Hepatocyte (in vitro differentiated cells): ENCODE measurements at regions not wholly inside any gene's neighbourhood (a gene's known extent, or its start where the extent isn't known, plus 50 kb on each side); places are given as distances from the start of the nearest gene placed in this dataset.

Experiments
- DNase-seq: peaks from one replicate; pipeline ENCODE4 v3.0.0-alpha.2; 2016; ENCODE audit warnings: low spot score
- H2AFZ ChIP-seq: fragments of 200-600 bp; sonication (generic); 2 replicates; pipeline ENCODE4 v1.6.0; 2016; ENCODE audit warnings: antibody characterized with exemption, mild to moderate bottlenecking
- H3K27ac ChIP-seq: fragments of 200-600 bp; sonication (generic); 2 replicates; pipeline ENCODE4 v1.5.1; 2016; ENCODE audit warnings: mild to moderate bottlenecking
- H3K27me3 ChIP-seq: fragments of 200-600 bp; sonication (generic); 2 replicates; pipeline ENCODE4 v1.6.1; 2016
- H3K36me3 ChIP-seq: fragments of 200-600 bp; sonication (generic); replicated peaks from 2 replicates; pipeline ENCODE4 v1.5.1; 2016; ENCODE audit warnings: low read depth; ENCODE audit not compliant: insufficient read depth
- H3K4me1 ChIP-seq: fragments of 200-600 bp; sonication (generic); 2 replicates; pipeline ENCODE4 v1.5.1; 2016; ENCODE audit warnings: mild to moderate bottlenecking, moderate library complexity; ENCODE audit not compliant: insufficient read depth
- H3K4me2 ChIP-seq: fragments of 200-600 bp; sonication (generic); 2 replicates; pipeline ENCODE4 v1.6.0; 2016
- H3K4me3 ChIP-seq: fragments of 200-600 bp; sonication (generic); 2 replicates; pipeline ENCODE4 v1.5.1; 2016; ENCODE audit warnings: mild to moderate bottlenecking
- H3K79me2 ChIP-seq: fragments of 200-600 bp; sonication (generic); 2 replicates; pipeline ENCODE4 v1.6.0; 2017; ENCODE audit warnings: mild to moderate bottlenecking
- H3K9me2 ChIP-seq: fragments of 200-600 bp; sonication (generic); replicated peaks from 2 replicates; pipeline ENCODE4 v1.6.0; 2017; ENCODE audit warnings: mild to moderate bottlenecking; ENCODE audit not compliant: insufficient read depth
- H3K9me3 ChIP-seq: fragments of 200-600 bp; sonication (generic); 2 replicates; pipeline ENCODE4 v1.5.1; 2016; ENCODE audit warnings: low read depth, mild to moderate bottlenecking
- H4K20me1 ChIP-seq: fragments of 200-600 bp; sonication (generic); 2 replicates; pipeline ENCODE4 v1.6.0; 2016; ENCODE audit warnings: mild to moderate bottlenecking; ENCODE audit not compliant: insufficient read depth, poor library complexity, severe bottlenecking
- EZH2 ChIP-seq: fragments of 200-600 bp; sonication (generic); IDR thresholded peaks from 2 replicates; pipeline ENCODE4 v1.6.1; 2016; ENCODE audit warnings: antibody characterized with exemption, mild to moderate bottlenecking, borderline replicate concordance
- EZH2phosphoT487 ChIP-seq: fragments of 200-600 bp; sonication (generic); IDR thresholded peaks from one replicate; pipeline ENCODE4 v1.6.1; 2018; ENCODE audit warnings: antibody characterized with exemption, mild to moderate bottlenecking, low read depth, moderate library complexity; ENCODE audit not compliant: unreplicated experiment, severe bottlenecking
- WGBS: methylation state at CpG from one replicate; pipeline ENCODE4 v1.1.6; 2016; ENCODE audit warnings: low lambda C conversion rate; ENCODE audit errors: missing lambda C conversion rate; 5-methylcytosine and 5-hydroxymethylcytosine counted together
- TF ChIP-seq, protein P1 (sequence below): fragments of 200-600 bp; sonication (generic); IDR thresholded peaks from 2 replicates; pipeline ENCODE4 v1.5.1; 2016; ENCODE audit warnings: antibody characterized with exemption, mild to moderate bottlenecking; ENCODE audit not compliant: poor library complexity

- no peaks in the 10 kb centered on the region for H3K4me1 ChIP-seq
- no peaks in the 10 kb centered on the region for H3K36me3 ChIP-seq
- no peaks in the 10 kb centered on the region for H4K20me1 ChIP-seq
- WGBS, result 82% methylated on average over 1 of the region's 1 CpG
- no peak overlapping the region for H3K4me3 ChIP-seq
- H3K27me3 ChIP-seq, result no peaks in the 10 kb centered on the region
- no peak overlapping the region for H2AFZ ChIP-seq
- H3K9me2 ChIP-seq, result no peaks in the 10 kb centered on the region
- no peaks in the 10 kb centered on the region for H3K9me3 ChIP-seq
- no peak overlapping the region for H3K4me2 ChIP-seq
- TF ChIP-seq EZH2, result no peak
- TF ChIP-seq, protein P1, sequence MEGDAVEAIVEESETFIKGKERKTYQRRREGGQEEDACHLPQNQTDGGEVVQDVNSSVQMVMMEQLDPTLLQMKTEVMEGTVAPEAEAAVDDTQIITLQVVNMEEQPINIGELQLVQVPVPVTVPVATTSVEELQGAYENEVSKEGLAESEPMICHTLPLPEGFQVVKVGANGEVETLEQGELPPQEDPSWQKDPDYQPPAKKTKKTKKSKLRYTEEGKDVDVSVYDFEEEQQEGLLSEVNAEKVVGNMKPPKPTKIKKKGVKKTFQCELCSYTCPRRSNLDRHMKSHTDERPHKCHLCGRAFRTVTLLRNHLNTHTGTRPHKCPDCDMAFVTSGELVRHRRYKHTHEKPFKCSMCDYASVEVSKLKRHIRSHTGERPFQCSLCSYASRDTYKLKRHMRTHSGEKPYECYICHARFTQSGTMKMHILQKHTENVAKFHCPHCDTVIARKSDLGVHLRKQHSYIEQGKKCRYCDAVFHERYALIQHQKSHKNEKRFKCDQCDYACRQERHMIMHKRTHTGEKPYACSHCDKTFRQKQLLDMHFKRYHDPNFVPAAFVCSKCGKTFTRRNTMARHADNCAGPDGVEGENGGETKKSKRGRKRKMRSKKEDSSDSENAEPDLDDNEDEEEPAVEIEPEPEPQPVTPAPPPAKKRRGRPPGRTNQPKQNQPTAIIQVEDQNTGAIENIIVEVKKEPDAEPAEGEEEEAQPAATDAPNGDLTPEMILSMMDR, result no peak
- TF ChIP-seq EZH2phosphoT487, result no peak
- H3K27ac ChIP-seq, result no peak overlapping the region
- no peak for DNase-seq
- no peaks in the 10 kb centered on the region for H3K79me2 ChIP-seq
These were observed 178.4 kb upstream of the PARP11 start for GRCh38 chr12:4051596-4051995.

- Histone ChIP-seq H3K4me2 (no peak overlapping the region), H3K27ac (no peak overlapping the region), H2AFZ (no peak overlapping the region), H3K27me3 (no peaks in the 10 kb centered on the region), H3K4me1 (no peaks in the 10 kb centered on the region), H4K20me1 (no peaks in the 10 kb centered on the region), H3K79me2 (no peaks in the 10 kb centered on the region), H3K9me2 (no peaks in the 10 kb centered on the region), H3K4me3 (no peak overlapping the region), H3K9me3 (no peaks in the 10 kb centered on the region), H3K36me3 (no peaks in the 10 kb centered on the region)
- DNase-seq, result no peak
- TF ChIP-seq, protein P1, result no peak
- TF ChIP-seq EZH2, result no peak
- TF ChIP-seq EZH2phosphoT487, result no peak
- WGBS, result 85% methylated on average over 3 of the region's 3 CpGs
These were observed 177.1 kb upstream of the PARP11 start for GRCh38 chr12:4050340-4050739.

DNA sequence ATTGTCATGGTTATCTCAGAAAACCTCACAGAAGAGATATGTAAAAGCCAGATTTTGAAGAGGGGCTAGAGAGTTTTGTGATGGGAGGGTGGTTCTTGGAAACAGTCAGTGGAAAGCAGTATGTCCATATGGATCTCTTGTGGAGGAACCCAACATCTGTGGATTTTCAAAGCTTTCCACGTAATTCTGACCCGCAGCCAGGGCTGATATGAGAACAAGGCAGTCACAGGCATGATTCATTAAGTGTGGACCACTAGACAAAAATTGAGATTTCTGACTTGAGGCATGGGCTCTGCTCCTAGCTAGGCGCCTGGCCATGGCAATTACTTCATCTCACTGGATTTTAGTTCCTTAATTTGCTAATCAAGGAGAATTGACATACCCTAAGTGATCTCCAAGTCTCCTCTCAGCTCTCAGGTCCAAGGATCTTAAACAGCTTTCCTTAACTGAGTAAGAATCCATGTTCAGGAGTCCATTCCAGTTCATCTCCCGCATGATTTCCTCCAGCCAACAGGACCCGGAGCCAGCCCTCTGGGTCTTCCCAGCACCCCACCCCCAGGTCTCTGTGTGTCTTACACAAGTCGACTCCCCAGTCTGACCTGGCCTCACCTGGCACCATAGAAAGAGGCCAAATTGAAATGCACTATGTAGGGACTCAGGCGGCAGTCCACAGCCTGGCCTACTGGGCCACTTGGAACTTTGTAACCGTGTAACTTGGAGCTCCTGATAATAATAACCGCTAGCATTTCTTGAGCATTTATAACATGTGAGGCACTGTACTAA lies 176.3 kb upstream of the PARP11 start:
- no peak for TF ChIP-seq EZH2
- no peak for TF ChIP-seq EZH2phosphoT487
- Histone ChIP-seq H3K4me1 (no peaks in the 10 kb centered on the region), H3K4me2 (no peak overlapping the region), H3K4me3 (no peak overlapping the region), H3K9me2 (no peaks in the 10 kb centered on the region), H3K9me3 (no peaks in the 10 kb centered on the region), H4K20me1 (no peaks in the 10 kb centered on the region), H3K79me2 (no peaks in the 10 kb centered on the region), H3K36me3 (no peaks in the 10 kb centered on the region), H3K27me3 (no peaks in the 10 kb centered on the region), H2AFZ (no peak overlapping the region), H3K27ac (no peak overlapping the region)
- DNase-seq, result no peak
- WGBS, result 74% methylated on average over 9 of the region's 9 CpGs

DNA sequence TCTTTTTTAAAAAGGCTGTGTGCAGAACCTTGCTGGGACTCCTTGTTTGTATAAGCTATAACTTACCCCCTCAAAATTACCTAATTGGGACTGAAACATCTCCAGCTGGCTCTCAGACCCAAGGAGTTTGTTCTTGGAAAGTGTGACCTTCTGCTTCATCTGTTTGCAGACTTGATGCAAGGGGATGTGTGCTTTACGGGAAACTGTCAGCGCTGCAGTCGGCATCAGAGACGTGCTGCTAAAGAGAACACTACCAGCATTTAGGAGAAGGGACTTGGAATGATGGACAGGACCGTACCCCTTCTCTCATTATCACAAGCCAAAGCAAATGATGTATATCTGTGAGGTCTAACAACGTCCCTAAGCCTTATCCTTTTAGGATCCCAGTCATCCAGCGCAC lies 174.2 kb upstream of the PARP11 start:
- DNase-seq, result no peak
- Histone ChIP-seq H2AFZ (no peak overlapping the region), H3K27me3 (no peaks in the 10 kb centered on the region), H3K4me2 (no peak overlapping the region), H3K79me2 (no peaks in the 10 kb centered on the region), H3K9me3 (no peaks in the 10 kb centered on the region), H3K4me1 (no peaks in the 10 kb centered on the region), H3K4me3 (no peak overlapping the region), H3K27ac (no peak overlapping the region), H3K36me3 (no peaks in the 10 kb centered on the region), H3K9me2 (no peaks in the 10 kb centered on the region), H4K20me1 (no peaks in the 10 kb centered on the region)
- WGBS, result 87% methylated on average over 7 of the region's 7 CpGs
- TF ChIP-seq, protein P1, result no peak
- TF ChIP-seq EZH2phosphoT487, result no peak
- no peak for TF ChIP-seq EZH2
